ENCODE measurements at regions not wholly inside any gene's neighbourhood (a gene's known extent, or its start where the extent isn't known, plus 50 kb on each side); places are given as distances from the start of the nearest gene placed in this dataset.
A peak's percentile ranks its signal among the peaks of the same experiment; 100 is the strongest.

GRCh38 chr9:95822583-95823431 lies 52.7 kb upstream of the ERCC6L2 start:
- DNase-seq (ENCODE audit: insufficient read length, low spot score) = peak; percentile 46
- FAIRE-seq = peak; percentile 91

DNA sequence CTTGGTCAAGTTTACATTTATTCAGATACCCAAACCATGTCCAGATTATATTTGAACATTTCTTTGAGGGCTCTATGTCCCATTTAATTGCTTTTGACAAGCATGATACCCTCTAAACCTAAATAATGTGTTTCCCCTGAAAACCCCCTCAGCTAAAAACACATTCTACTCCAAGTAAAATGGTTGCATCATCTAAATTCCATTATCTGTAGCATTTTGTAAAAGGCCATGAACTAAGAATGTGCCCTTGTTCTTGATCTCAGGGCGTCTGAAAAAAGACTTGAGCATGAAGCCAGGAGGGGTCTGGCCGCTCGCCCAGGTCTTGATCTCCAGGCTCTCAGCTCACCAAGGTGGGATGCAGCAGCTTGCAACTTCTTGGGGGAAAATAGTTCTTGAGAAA lies 53.5 kb upstream of the ERCC6L2 start:
- no peak for FAIRE-seq
- no peak for DNase-seq (ENCODE audit: insufficient read length, low spot score)

DNA sequence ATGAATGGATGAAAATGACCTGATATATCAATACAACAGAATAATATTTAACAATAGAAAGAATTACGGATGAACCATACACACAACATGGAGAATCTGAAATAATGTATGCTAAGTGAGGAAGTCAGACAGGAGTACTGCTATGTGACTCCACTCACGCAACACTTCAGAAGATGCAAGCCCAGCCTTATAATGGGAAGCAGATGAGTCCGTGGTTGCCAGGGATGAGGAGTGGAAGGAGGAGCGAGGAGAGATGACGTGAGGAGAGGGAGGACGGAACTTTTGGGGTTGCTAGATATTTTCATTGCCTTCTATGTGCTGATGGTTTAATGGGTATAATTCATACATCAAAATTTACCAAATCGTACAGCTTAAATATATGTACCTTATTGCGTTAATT lies 55.4 kb upstream of the ERCC6L2 start:
- DNase-seq (ENCODE audit: insufficient read length, low spot score) = no peak
- no peak for FAIRE-seq

DNA sequence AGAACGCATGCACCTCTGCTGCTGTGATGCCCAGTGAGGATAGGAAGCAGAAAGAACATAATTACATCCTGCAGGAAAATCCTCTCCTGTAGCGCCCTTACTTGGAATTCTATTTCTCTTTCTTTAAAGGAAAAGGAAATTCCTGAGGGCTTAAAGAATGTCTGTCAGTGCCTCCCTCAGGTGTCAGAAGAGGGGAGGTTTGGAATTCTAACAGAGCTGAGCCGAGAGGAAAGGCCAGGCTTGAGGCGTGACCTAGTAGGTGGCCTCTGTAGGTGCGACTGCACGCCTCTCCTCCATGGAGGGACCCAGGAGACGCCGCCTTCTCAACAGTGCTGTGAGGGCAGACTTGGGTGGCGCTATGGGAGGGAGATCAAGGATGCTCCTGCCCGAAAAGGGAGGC lies 55.9 kb upstream of the ERCC6L2 start:
- no peak for DNase-seq (ENCODE audit: insufficient read length, low spot score)
- no peak for FAIRE-seq

- FAIRE-seq = no peak
Observed at GRCh38 chr9:95817205-95817604, 58.3 kb upstream of the ERCC6L2 start.

GRCh38 chr9:95816716-95817115 lies 58.8 kb upstream of the ERCC6L2 start:
- DNase-seq (ENCODE audit: insufficient read length, low spot score) (no peak), FAIRE-seq (no peak)

More at GRCh38 chr9:95817205-95817604, 58.3 kb upstream of the ERCC6L2 start:
- DNase-seq (ENCODE audit: insufficient read length, low spot score) = no peak

- FAIRE-seq (no peak), DNase-seq (ENCODE audit: insufficient read length, low spot score) (no peak)
Observed at GRCh38 chr9:95815961-95816360, 59.5 kb upstream of the ERCC6L2 start.

DNA sequence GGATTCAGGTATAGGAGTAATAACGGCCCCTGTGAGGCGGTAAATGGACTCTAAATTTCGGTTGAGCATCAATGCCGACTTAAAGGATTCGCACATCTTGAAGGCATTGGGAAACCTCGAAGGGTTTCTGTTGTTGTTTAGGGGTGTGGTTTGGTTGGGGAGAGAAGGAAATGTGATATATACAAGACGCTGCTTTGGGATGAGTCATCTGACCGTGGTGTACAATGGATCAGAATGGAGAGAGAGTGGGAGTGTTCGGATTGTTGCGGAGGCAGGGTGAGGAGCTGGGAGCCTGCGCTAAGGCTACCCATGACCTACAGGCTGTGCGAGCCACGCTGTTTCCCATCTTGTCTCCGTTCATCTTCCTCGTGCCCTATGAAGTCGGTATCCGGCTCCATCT lies 60.4 kb upstream of the ERCC6L2 start:
- no peak for FAIRE-seq
- DNase-seq (ENCODE audit: insufficient read length, low spot score) = no peak

DNA sequence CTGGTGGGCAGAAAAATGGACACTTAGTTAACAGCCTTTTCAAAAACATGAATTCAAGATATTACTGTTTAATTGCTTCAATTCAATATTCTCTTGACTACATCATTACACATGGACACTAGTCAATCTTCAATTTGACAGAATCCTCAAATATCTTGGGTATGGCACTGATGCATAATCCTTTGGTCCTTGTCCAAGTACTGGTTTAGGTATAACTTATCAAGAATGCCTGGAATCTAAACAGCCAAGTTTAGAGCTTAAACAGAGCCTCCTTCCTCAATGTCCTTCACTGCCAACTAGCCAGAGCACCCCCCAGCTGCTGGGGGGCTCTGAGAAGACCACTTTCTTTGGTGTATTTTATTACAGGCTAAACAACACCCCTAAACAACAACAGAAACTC lies 61.6 kb upstream of the ERCC6L2 start:
- FAIRE-seq = no peak
- DNase-seq (ENCODE audit: insufficient read length, low spot score) = no peak

DNA sequence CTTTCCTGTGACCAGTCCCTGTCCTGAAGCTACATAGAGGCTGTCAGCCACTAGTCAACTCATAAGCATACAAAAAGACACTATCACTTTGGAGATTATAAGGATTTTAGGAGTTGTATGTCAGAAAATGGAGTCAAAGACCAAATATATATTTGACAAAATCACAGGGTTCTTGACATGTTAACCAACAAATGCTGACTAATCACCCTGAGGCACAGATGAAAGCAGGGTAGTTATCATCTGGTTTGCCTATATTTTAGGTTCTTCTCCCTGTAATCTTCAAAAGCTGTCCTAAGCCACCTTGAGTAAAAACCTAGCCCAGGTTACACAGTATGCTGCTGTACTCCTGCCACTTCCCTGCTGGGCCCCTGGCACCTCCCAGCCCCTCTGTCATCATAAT lies 64.7 kb upstream of the ERCC6L2 start:
- no peak for DNase-seq (ENCODE audit: insufficient read length, low spot score)
- no peak for FAIRE-seq

DNA sequence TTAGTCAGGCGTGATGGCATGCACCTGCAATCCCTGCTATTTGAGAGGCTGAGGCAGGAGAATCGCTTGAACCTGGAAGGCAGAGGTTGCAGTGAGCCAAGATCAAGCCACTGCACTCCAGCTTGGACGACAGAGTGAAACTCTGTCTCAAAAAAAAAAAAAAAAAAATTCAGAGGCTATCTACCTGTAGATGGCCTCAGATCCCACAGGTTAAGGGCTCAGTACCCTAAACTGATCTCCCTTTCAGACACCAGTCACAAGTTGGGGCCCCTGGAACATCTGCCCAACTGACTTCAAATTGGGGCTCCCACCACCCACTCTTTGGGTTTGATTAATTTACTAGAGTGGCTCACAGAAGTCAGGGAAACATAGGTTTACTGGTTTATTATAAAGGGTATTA lies 65.4 kb upstream of the ERCC6L2 start:
- FAIRE-seq (no peak), DNase-seq (ENCODE audit: insufficient read length, low spot score) (no peak)

DNA sequence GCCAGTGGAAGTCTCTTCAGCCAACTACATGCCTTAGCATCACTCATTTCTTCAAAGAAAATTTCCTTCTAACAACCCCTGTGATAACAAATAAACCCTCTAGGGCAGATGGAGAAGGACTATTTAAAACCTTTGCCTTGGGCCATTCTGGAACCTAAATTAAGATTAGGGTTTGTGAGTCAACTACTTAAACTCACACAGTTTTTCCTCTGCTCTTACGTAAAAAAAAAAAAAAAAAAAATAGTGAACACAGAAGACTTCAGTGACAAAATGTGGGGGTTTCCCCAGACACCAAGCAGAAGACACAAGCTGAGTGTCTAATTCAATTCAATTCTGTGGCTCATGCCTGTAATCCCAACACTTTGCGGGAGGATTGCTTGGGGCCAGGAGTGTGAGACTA lies 65.8 kb upstream of the ERCC6L2 start:
- FAIRE-seq (no peak), DNase-seq (ENCODE audit: insufficient read length, low spot score) (no peak)

- no peak for DNase-seq (ENCODE audit: insufficient read length, low spot score)
- FAIRE-seq = no peak
Observed at GRCh38 chr9:95808011-95808410, 67.5 kb upstream of the ERCC6L2 start.

DNA sequence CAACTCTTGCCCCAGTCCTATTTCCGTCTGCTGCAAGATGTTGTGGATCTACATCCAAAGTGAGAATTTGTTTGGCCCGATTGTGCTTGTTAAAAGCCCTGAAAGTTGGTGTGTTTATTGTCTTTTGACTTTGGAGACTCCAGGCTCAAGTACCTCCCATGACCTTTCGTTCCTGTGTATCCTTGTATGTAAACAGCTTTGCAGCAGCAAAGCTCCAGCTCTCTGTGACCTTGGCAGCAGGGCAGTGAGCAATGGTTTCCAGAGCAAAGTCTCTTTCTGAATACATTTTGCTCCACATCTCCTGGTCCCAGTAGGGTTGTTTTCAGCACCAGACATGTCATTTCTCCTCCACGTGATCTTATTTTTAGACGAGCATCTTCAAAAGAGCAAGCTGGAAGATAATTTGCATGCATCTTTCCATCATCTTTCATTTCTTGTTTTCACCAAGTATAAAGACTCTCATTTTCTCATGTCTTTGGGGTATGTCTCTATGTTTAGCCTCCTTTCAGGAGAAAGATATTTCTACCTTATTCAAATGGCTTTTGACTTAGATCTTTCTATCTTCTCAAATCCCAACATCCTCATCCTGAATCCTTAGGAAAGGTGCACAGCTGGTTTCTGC lies 68.1 kb upstream of the ERCC6L2 start:
- DNase-seq (ENCODE audit: insufficient read length, low spot score) = no peak
- no peak for FAIRE-seq

DNA sequence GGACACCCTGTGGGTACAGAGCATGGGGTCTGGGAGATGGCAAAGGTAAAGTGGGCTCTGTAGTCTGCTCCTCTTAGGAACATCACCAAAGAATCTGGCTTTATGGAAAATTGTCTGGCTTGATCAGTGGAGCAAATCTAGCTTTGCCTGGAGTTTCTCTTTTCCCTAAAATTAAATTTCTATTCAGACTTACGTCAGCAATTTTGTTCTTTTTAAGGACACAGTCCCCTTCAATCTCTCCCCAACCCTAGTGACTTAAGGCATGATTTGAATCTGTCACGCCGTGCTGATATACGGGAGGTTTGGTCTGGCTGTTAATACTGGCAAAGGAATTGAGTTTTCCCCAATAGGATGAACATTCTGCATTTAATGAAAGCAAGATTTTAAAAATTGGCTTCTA lies 72.3 kb upstream of the ERCC6L2 start:
- no peak for FAIRE-seq

GRCh38 chr9:95801797-95802196 lies 73.7 kb upstream of the ERCC6L2 start:
- DNase-seq (ENCODE audit: insufficient read length, low spot score) (no peak), FAIRE-seq (no peak)

More for the DNA sequence above, 72.3 kb upstream of the ERCC6L2 start:
- no peak for DNase-seq (ENCODE audit: insufficient read length, low spot score)

DNA sequence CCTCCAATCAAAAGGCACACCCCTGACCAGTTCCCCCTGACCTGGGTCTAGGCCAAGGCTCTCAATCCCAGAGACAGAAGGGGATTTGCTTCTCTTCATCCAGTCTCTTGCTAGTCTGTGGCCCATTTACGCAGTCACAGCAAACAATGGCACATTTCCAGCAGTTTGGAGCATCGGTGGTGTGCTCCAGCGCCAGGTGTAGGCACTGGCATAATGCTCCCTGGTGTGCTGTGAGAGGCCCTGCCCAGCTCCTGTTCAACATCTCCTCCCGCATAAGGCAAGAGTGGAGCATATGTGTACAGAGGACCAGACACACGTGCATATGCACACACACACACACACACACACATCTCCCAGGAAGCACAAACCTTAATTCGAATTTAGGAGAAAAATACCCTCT lies 79.5 kb upstream of the ERCC6L2 start:
- DNase-seq (ENCODE audit: insufficient read length, low spot score) = no peak
- no peak for FAIRE-seq

DNA sequence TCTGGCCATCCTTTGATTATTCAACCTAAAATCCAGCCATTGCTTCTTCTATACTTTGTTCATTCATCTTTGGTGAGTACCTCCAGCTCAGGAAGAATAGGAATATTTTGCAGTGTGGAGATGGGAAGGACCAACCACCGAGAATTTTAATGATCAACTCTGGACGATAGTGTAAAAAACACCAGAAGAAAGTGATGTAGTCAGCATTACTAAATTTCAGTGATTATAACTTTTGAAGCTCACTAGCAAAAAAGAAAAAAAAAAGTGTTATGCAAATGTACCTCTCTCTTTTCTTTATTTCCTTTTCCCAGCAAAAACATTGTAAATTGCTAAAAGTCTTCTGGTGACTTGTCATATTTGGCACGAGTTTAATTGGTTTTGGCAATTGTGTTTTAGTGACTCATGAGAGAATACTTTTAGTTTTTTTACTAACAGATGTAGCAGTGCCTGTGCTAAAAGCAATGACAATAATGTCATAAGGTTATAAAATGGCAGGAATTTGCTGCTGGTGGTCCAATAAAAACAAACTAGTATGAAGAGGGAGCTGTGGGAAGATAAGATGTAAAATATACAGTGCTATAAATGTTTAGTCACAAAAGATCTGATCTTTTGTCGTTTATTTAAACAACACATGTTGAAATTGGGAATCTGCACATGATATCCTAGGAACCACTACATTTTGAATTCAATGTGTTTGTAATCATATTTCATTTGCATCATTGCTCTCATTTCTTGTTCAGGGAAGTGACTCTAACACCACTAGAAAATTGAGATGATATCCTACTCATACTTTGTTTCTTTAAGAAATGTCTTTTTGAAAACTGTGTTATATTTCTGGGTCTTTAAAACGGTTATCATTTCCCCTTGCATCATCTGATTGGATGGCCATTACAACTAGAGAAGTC lies 81.3 kb upstream of the ERCC6L2 start:
- DNase-seq (ENCODE audit: insufficient read length, low spot score) = no peak
- no peak for FAIRE-seq

DNA sequence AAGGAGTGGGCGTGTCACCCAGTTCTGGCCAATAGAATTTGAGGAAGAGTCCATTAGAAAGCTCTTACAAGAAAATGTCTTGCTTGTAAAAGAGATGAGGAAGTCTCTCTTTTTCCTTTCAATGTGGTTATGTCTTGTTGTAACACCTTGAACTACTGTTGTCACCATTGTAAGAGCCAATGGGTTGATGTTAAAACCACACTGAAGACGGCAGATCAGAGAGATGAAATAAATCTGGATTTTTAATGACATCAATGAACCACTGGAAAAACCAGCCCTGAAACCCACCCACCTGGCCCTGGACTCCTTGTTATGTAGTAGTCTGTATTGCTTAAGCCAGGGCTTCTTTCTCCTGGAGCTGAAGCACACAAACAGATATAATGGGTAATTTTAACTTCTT lies 83.8 kb upstream of the ERCC6L2 start:
- DNase-seq (ENCODE audit: insufficient read length, low spot score) (no peak), FAIRE-seq (no peak)

- DNase-seq (ENCODE audit: insufficient read length, low spot score) (no peak), FAIRE-seq (no peak)
Observed at GRCh38 chr9:95791286-95791685, 84.2 kb upstream of the ERCC6L2 start.

DNA sequence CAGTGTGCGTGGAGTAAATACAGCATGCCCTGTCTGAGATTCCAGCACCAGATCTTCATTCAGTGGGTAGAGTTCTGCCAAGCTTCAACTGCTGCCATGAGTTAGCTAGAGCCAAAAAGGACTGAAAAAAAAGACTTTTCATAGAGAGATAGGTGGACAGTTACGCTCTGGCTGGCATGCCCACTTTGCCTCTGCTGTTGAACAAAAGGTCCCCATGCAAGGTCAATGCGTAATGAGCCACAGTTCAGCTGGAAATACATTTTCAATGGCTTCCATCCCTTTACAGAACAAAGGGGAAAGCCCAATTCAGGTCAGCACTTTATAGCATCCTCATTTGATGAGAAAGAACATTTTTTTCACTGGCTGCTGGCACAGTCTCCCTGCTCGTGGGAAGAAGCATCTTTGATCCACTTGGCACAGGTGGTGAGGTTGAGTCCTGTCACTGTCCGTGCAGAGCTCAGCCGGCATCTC lies 86.9 kb upstream of the ERCC6L2 start:
- no peak for FAIRE-seq

More for the DNA sequence above, 86.9 kb upstream of the ERCC6L2 start:
- DNase-seq (ENCODE audit: insufficient read length, low spot score) = no peak

All from GM19239 (cell line).